HG03139 (cell line): ENCODE measurements at regions not wholly inside any gene's neighbourhood (a gene's known extent, or its start where the extent isn't known, plus 50 kb on each side); places are given as distances from the start of the nearest gene placed in this dataset.

Experiments
- ATAC-seq: cut with Tn5 transposase; IDR thresholded peaks from one replicate; pipeline ENCODE4 v1.9.1; 2021; ENCODE audit not compliant: unreplicated experiment

GRCh38 chr5:88666761-88667495 is 216.1 kb downstream of the MEF2C start:
- peak; percentile 49 for ATAC-seq

- ATAC-seq: no peak
Observed at GRCh38 chr5:88665750-88666215, 217.2 kb downstream of the MEF2C start.

DNA sequence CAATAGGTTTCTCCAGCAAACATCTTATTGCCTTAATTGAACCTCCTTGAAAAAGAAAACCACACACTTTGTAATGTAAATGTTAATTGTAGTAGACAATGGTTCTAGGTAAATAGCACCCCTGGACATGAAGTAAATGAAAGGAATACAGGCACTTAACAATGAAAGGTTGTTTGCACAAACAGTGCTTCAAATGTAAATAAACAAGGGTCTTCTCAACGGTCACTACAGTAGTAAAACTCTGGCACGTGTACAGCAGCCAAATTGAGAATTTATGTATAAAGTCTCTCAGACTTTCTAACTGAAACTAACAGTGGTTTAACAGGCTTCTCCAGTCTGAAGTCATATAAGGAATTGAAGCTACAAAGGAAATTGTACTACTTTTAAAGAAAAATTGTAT is 218.3 kb downstream of the MEF2C start:
- ATAC-seq: no peak

GRCh38 chr5:88663793-88664216 is 219.2 kb downstream of the MEF2C start:
- ATAC-seq: no peak

DNA sequence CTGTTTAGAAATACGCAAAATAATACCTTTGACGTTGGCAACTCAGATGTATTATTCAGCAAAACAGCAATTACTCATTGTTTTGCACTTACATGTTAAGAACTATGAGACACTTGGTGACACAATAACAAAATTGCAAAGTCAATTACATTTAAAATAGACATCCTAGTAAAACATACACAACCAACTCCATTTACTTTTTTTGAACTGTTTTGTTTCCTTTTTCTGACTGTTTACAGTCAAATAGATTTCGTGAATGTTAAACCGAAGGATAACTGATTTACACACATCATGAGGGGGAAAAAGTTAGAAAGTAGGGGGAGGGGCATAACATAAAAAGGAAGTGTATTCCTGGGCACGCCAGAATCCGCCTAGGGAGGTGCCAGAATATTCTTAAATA is 220.1 kb downstream of the MEF2C start:
- no peak for ATAC-seq

DNA sequence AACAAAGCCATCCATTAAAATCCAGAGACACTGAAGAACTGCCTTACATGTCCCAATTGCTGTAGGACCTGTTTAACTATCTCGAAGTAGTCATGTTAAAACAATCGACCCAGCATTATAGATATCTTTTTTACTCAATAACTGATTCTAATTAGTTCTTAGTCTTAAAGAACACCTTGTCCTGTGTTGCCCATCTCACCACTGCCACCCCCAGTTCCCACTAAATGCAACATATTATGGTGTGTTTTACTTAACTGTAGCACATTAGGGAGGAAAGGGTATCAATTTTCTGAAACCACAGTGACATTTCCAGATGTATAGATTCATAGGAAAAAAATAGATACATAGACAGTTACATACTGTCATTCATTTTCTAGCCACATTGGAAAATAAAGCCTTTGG is 221.2 kb downstream of the MEF2C start:
- no peak for ATAC-seq

- peak; percentile 69 for ATAC-seq
Observed at GRCh38 chr5:88660947-88661805, 221.8 kb downstream of the MEF2C start.

GRCh38 chr5:88660264-88660946 is 222.6 kb downstream of the MEF2C start:
- ATAC-seq: peak; percentile 9

- ATAC-seq: peak; percentile 48
Observed at GRCh38 chr5:88659529-88660263, 223.3 kb downstream of the MEF2C start.

GRCh38 chr5:88658886-88659285 is 224.1 kb downstream of the MEF2C start:
- ATAC-seq: no peak

GRCh38 chr5:88657906-88658775 is 224.8 kb downstream of the MEF2C start:
- ATAC-seq: no peak

DNA sequence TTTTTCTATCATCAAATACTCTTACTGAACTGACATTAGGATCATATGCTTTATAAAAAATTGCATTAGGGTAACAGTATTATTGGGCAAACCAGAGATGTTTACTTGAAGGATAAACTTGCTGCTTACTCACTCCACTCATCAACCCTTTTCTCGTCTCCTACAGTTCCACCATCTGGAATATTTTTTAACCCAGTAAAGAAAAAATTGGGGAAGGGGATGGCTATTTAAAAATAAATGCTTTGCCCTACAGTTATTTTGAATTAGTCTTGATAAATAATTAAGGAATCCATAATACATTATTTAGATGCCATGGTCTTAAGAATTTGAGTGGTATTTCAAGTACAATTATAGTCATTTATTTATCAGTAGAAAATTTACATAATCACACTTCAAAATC is 225.8 kb downstream of the MEF2C start:
- no peak for ATAC-seq

DNA sequence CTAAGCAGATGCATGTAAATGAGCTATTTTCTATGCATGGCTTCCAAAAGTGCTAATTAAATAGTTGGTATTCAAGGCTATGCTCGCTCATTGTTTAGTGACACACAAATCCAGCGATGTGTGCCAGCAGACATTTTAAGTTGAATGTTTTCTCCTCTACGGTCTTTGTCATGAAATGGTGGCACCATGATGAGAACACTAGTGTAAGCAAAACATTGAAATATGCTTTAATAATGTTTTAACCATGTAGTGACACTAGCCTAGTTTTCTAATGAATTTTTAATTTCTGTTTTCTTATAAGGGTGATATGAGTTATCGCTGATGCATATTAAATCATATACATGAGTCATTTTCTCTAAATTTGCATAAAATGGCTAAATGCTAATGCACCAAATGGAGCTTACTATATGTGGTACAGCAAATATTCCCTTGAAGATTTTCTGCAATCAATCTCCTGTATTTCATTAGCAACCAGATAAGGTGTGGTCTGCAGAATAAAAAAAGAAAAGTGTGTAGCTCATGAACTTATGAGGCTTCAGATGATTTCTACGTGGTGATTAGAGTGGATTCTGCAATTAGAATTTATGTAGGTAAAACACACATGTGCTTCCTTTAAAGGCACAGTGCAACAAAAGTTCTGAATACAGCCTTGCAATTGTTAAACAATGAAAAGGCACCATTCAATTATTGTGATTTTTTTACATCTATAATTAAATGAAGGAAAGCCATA is 226.6 kb downstream of the MEF2C start:
- ATAC-seq: no peak

DNA sequence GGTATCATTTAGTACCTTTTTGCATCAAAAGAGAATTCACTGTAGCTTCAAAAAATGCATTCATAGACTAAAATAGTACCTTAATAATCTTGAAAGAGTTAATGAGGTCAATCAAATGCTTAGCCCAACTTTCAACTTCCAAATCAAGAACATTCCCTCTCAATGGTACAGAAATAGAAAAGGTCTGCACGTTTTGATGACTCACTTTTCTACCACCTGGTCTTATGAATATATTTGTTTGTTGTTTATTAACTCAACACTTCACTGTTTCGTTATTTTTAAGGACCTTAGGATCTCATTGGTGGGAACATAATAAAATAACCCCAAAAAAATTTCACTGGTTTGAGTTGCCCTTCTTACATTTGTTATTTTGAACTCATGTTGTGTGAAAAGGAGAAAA is 229.5 kb downstream of the MEF2C start:
- no peak for ATAC-seq

- ATAC-seq: no peak
Observed at GRCh38 chr5:88647901-88648300, 235.1 kb downstream of the MEF2C start.

GRCh38 chr5:88646866-88647265 is 236.1 kb downstream of the MEF2C start:
- ATAC-seq: no peak

DNA sequence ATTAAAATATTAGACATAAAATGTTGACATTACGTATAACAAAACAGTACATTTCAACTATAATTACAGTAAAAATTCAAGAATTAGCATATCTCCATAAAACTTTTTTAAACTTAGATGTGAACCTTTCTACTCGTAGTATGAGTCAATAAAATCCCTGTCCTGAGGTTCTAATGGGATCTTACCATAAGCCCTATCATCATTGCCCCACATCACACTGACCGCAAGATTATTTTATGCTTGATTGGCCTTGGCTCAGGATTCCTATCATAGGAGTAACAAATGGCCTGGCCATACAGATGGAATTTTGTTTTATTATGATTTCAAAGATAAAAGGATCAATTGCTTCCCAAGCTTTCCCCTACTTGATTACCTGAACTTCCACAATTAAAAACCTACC is 238.3 kb downstream of the MEF2C start:
- ATAC-seq: no peak

DNA sequence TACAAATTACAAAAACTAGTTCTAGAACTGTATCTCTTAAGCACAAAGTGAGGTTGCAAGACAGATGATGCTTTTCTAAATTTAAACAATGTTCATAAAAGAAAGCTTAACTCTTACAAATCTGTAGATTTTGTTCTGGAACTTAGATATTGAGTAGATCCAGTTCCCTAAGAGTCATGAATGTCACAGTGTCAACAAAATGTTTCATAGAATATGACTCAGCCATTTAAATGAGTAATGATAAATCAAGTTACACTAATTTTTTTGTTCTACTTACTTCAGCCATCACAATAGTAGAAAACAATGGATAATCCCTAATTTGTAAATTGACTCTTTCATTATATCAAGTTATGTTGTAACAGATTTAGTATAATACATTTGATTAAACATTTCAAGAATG is 239.7 kb downstream of the MEF2C start:
- no peak for ATAC-seq

DNA sequence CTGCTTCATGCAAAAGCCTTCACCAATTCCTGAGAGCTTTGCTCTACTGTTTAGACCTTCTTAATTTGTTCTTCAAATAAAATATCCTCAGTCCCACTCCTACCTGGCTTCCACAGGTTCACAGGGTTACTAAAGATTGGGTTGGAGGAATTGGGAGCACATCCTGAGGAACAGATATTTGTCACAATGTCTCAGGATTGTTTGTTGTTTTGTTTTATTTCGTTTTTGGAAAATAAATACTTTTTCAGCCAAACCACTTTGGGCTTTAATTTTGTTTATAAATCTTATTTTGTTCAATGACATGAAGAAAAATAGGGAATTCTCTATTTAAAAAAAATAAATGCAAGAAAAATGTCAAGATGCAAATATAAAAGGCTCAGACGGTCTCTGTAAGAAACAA is 249.0 kb downstream of the MEF2C start:
- ATAC-seq: no peak
